SK-N-SH (cell line): ENCODE measurements at regions not wholly inside any gene's neighbourhood (a gene's known extent, or its start where the extent isn't known, plus 50 kb on each side); places are given as distances from the start of the nearest gene placed in this dataset.

Experiments used
- CTCF ChIA-PET: fragments of 300-600, 350-600 bp; formaldehyde crosslinking; extraction: SDS; loops from one replicate; lab custom pipeline; 2021; lab: Yijun Ruan, JAX
- POLR2A ChIA-PET: fragments of 350-600 bp; sonication (Branson Sonifier 250); formaldehyde crosslinking; extraction: SDS; loops from one replicate; lab custom pipeline; 2020; ENCODE audit warnings: antibody characterized with exemption, inconsistent platforms; lab: Yijun Ruan, JAX
- DNase-seq: peaks from one replicate; pipeline ENCODE4 v3.0.0; 2012
- H2AFZ ChIP-seq: fragments of 200-600 bp; sonication (generic); 2 replicates; pipeline ENCODE4 v1.8.1; 2016; ENCODE audit warnings: antibody characterized with exemption, mild to moderate bottlenecking, low read depth
- H3F3A ChIP-seq: fragments of 200-600 bp; sonication (generic); replicated peaks from 2 replicates; pipeline ENCODE3; 2016; ENCODE audit warnings: antibody characterized with exemption, mild to moderate bottlenecking; ENCODE audit not compliant: insufficient read depth
- H3K27ac ChIP-seq, 2 experiments: fragments of 200-500 bp in 1 of 2; fragments of 200-600 bp in 1 of 2; sonication (Bioruptor generic) in 1 of 2; sonication (generic), shearing (Covaris generic) in 1 of 2; 2 replicates each; pipeline versions ENCODE4 v1.5.1 to v1.6.1; 2014 to 2016; ENCODE audit warnings: low read depth in 2 of 2, inconsistent platforms in 1 of 2, low read length in 1 of 2, mild to moderate bottlenecking in 1 of 2, mixed read lengths in 1 of 2
- H3K27me3 ChIP-seq: fragments of 200-600 bp; sonication (generic), shearing (Covaris generic); 2 replicates; pipeline ENCODE4 v1.6.1; 2016; ENCODE audit warnings: mixed run types; ENCODE audit not compliant: insufficient read depth
- H3K36me3 ChIP-seq, 2 experiments: fragments of 200-500 bp in 1 of 2; fragments of 200-600 bp in 1 of 2; sonication (Bioruptor generic) in 1 of 2; sonication (generic) in 1 of 2; replicated peaks in 1 of 2; 2 replicates each; pipeline versions ENCODE3 to v1.5.1; 2014 to 2016; ENCODE audit warnings: low read length in 1 of 2, mild to moderate bottlenecking in 1 of 2; ENCODE audit not compliant: insufficient read depth in 2 of 2, control insufficient read depth in 1 of 2
- H3K4me1 ChIP-seq, 2 experiments: fragments of 200-500 bp in 1 of 2; fragments of 200-600 bp in 1 of 2; sonication (Bioruptor generic) in 1 of 2; sonication (generic), shearing (Covaris generic) in 1 of 2; 2 replicates each; pipeline versions ENCODE4 v1.5.1 to v1.6.1; 2014 to 2016; ENCODE audit warnings: low read depth in 1 of 2, low read length in 1 of 2, mixed run types in 1 of 2; ENCODE audit not compliant: insufficient read depth in 2 of 2, control insufficient read depth in 1 of 2
- H3K4me2 ChIP-seq: fragments of 200-600 bp; sonication (generic), shearing (Covaris generic); 2 replicates; pipeline ENCODE4 v1.6.1; 2017; ENCODE audit warnings: mixed run types
- H3K4me3 ChIP-seq, 2 experiments: fragments of 200-500 bp in 1 of 2; fragments of 200-600 bp in 1 of 2; sonication (Bioruptor generic) in 1 of 2; sonication (generic), shearing (Covaris generic) in 1 of 2; 2 replicates each; pipeline versions ENCODE4 v1.5.1 to v1.8.1; 2014 to 2016; ENCODE audit warnings: low read depth in 2 of 2, inconsistent platforms in 1 of 2, low read length in 1 of 2, mild to moderate bottlenecking in 1 of 2, mixed read lengths in 1 of 2, moderate library complexity in 1 of 2
- H3K79me2 ChIP-seq: fragments of 200-600 bp; sonication (generic); 2 replicates; pipeline ENCODE4 v1.8.1; 2017; ENCODE audit warnings: mild to moderate bottlenecking; ENCODE audit not compliant: insufficient read depth
- H3K9ac ChIP-seq: fragments of 200-600 bp; sonication (generic); 2 replicates; pipeline ENCODE4 v1.6.1; 2017; ENCODE audit warnings: mixed run types
- H3K9me2 ChIP-seq: fragments of 200-600 bp; sonication (generic); 2 replicates; pipeline ENCODE4 v1.6.1; 2017; ENCODE audit warnings: mixed run types
- H3K9me3 ChIP-seq: fragments of 200-600 bp; sonication (generic); 2 replicates; pipeline ENCODE4 v1.6.1; 2017; ENCODE audit warnings: mixed run types, mild to moderate bottlenecking, moderate library complexity
- H4K20me1 ChIP-seq: fragments of 200-600 bp; sonication (generic); 2 replicates; pipeline ENCODE4 v1.6.1; 2017; ENCODE audit warnings: mild to moderate bottlenecking, mixed run types; ENCODE audit not compliant: insufficient read depth
- CHD2 ChIP-seq: fragments of 150-350 bp; IDR thresholded peaks from 2 replicates; pipeline ENCODE4 v1.6.1; 2018; ENCODE audit warnings: low read length; ENCODE audit not compliant: partially characterized antibody
- CTCF ChIP-seq: fragments of 200-600 bp; sonication (generic); IDR thresholded peaks from 2 replicates; pipeline ENCODE4 v1.6.1; 2017; ENCODE audit warnings: antibody characterized with exemption, mild to moderate bottlenecking, moderate library complexity
- EP300 ChIP-seq, 2 experiments: IDR thresholded peaks; 2 replicates each; pipeline versions ENCODE4 v1.4.0 to v1.6.1; 2012; ENCODE audit warnings: borderline replicate concordance in 1 of 2, low read depth in 1 of 2, low read length in 1 of 2
- FOXM1 ChIP-seq: IDR thresholded peaks from 2 replicates; pipeline ENCODE4 v1.4.0; 2012; ENCODE audit warnings: low read depth, mild to moderate bottlenecking
- GABPA ChIP-seq: IDR thresholded peaks from 2 replicates; pipeline ENCODE4 v1.4.0; 2012; ENCODE audit warnings: low read depth, mild to moderate bottlenecking
- IRF3 ChIP-seq: fragments of 150-350 bp; IDR thresholded peaks from 2 replicates; pipeline ENCODE4 v1.6.1; 2016; ENCODE audit warnings: mild to moderate bottlenecking, low read depth, low read length
- JUND ChIP-seq: IDR thresholded peaks from 2 replicates; pipeline ENCODE4 v1.4.0; 2012
- MAX ChIP-seq: IDR thresholded peaks from 2 replicates; pipeline ENCODE4 v1.4.0; 2012; ENCODE audit warnings: low read depth
- MEF2A ChIP-seq: IDR thresholded peaks from 2 replicates; pipeline ENCODE4 v1.4.0; 2012; ENCODE audit warnings: low read depth, borderline replicate concordance
- MXI1 ChIP-seq: IDR thresholded peaks from 2 replicates; pipeline ENCODE4 v1.6.1; 2012; ENCODE audit warnings: mild to moderate bottlenecking, low read depth, low read length, improper control_type of control experiment
- NFIC ChIP-seq: IDR thresholded peaks from 2 replicates; pipeline ENCODE4 v1.4.0; 2012; ENCODE audit warnings: borderline replicate concordance
- NRF1 ChIP-seq: IDR thresholded peaks from 2 replicates; pipeline ENCODE4 v1.6.1; 2012; ENCODE audit warnings: low read depth, mild to moderate bottlenecking, low read length
- PBX3 ChIP-seq: IDR thresholded peaks from 2 replicates; pipeline ENCODE4; 2012
- RAD21 ChIP-seq: IDR thresholded peaks from 2 replicates; pipeline ENCODE4 v1.6.1; 2012; ENCODE audit warnings: mild to moderate bottlenecking, low read length
- RXRA ChIP-seq: IDR thresholded peaks from 2 replicates; pipeline ENCODE4 v1.4.0; 2012; ENCODE audit warnings: low read depth, mild to moderate bottlenecking, borderline replicate concordance
- TAF1 ChIP-seq: IDR thresholded peaks from 2 replicates; pipeline ENCODE4 v1.6.1; 2012; ENCODE audit warnings: low read depth, mild to moderate bottlenecking, low read length, moderate library complexity, borderline replicate concordance
- TCF12 ChIP-seq: IDR thresholded peaks from 2 replicates; pipeline ENCODE4 v1.4.0; 2012
- TEAD4 ChIP-seq: IDR thresholded peaks from 2 replicates; pipeline ENCODE4 v1.4.0; 2012; ENCODE audit warnings: mild to moderate bottlenecking, borderline replicate concordance; ENCODE audit not compliant: insufficient read depth
- YY1 ChIP-seq: IDR thresholded peaks from 2 replicates; pipeline ENCODE4 v1.4.0; 2012; ENCODE audit warnings: low read depth, mild to moderate bottlenecking
- ZBTB33 ChIP-seq: IDR thresholded peaks from 2 replicates; pipeline ENCODE4 v1.4.0; 2012; ENCODE audit warnings: low read depth, borderline replicate concordance
- WGBS: methylation state at CpG from one replicate; pipeline ENCODE4 v1.1.6; 2017; ENCODE audit warnings: low lambda C conversion rate; 5-methylcytosine and 5-hydroxymethylcytosine counted together

GRCh38 chr13:64648293-64648692 is 2581.8 kb downstream of the PCDH9 start (continued):
- 0 out of 2 replicates have a peak, but pooled peaks have one; percentile 26 for TF ChIP-seq ZBTB33
- TF ChIP-seq TCF12: peak; percentile 96
- TF ChIP-seq IRF3: no peak
- peak; percentile 83 for TF ChIP-seq FOXM1
- peak; percentile 81 to 93 for TF ChIP-seq EP300 (IDR thresholded peaks at IDR 0.05; ENCODE audit: borderline replicate concordance in 1 of 2, low read depth in 1 of 2, low read length in 1 of 2)
- TF ChIP-seq JUND: peak; percentile 63
- peak; percentile 80 for TF ChIP-seq TEAD4

- no peaks in the 10 kb centered on the region for H3K36me3 ChIP-seq
- no peak overlapping the region for H3K4me2 ChIP-seq
- H3K4me1 ChIP-seq: no peaks in the 10 kb centered on the region
- no peak overlapping the region for H3K4me3 ChIP-seq
- H3K9me3 ChIP-seq: no peaks in the 10 kb centered on the region
- H3K9me2 ChIP-seq: no peaks in the 10 kb centered on the region; the same call in 1 of the 2 replicates
- WGBS: 72% methylated on average over 2 of the region's 2 CpGs
- TF ChIP-seq TAF1 (no peak), YY1 (no peak), PBX3 (no peak), TCF12 (no peak), MXI1 (no peak), CHD2 (no peak), IRF3 (no peak), RXRA (no peak), CTCF (no peak), RAD21 (no peak), EP300 (IDR thresholded peaks at IDR 0.05; ENCODE audit: borderline replicate concordance in 1 of 2, low read depth in 1 of 2, low read length in 1 of 2) (no peak), TEAD4 (no peak), MEF2A (no peak), NFIC (no peak), JUND (no peak), GABPA (no peak), MAX (no peak), NRF1 (no peak)
- ChIA-PET POLR2A (no interaction called here), CTCF (interaction anchor here (1.6 kb wide), 2 partner anchors 9 to 18 kb away, joined by 4 to 5 read pairs; no protein-coding TSS in a partner anchor)
- no peaks in the 10 kb centered on the region for H4K20me1 ChIP-seq
- H3K9ac ChIP-seq: no peak overlapping the region
- no peak overlapping the region for H2AFZ ChIP-seq
- no peaks in the 10 kb centered on the region for H3F3A ChIP-seq
- H3K27me3 ChIP-seq: no peaks in the 10 kb centered on the region
- no peaks in the 10 kb centered on the region for H3K79me2 ChIP-seq
- H3K27ac ChIP-seq: no peak overlapping the region
- no peak for DNase-seq
Observed at GRCh38 chr13:64643066-64643465, 2587.1 kb downstream of the PCDH9 start.
